GM12801 (cell line): ENCODE measurements at regions not wholly inside any gene's neighbourhood (a gene's known extent, or its start where the extent isn't known, plus 50 kb on each side); places are given as distances from the start of the nearest gene placed in this dataset.

Experiments
- TF ChIP-seq, protein P1 (sequence below): IDR thresholded peaks from one replicate; pipeline ENCODE4 v1.5.1; 2011; ENCODE audit warnings: control low read depth; ENCODE audit not compliant: insufficient read length; ENCODE audit errors: extremely low read depth

DNA sequence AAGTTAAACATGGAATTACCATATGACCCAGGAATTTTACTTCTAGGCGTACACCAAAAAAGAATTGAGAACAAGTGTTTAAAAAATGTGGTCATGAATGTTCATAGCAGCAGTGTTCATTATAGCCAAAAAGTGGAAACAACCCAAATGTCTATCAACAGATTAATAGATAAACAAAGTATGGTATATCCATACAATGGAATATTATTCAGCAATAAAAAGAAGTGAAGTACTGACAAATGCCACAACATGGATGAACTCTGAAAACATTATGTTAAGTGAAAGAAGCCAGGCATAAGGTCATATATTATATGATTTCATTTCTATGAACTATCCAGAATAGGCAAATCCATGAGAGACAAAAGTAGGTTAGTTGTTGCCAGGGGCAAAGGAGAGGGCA lies 141.7 kb upstream of the NAV2 start:
- TF ChIP-seq, protein P1, sequence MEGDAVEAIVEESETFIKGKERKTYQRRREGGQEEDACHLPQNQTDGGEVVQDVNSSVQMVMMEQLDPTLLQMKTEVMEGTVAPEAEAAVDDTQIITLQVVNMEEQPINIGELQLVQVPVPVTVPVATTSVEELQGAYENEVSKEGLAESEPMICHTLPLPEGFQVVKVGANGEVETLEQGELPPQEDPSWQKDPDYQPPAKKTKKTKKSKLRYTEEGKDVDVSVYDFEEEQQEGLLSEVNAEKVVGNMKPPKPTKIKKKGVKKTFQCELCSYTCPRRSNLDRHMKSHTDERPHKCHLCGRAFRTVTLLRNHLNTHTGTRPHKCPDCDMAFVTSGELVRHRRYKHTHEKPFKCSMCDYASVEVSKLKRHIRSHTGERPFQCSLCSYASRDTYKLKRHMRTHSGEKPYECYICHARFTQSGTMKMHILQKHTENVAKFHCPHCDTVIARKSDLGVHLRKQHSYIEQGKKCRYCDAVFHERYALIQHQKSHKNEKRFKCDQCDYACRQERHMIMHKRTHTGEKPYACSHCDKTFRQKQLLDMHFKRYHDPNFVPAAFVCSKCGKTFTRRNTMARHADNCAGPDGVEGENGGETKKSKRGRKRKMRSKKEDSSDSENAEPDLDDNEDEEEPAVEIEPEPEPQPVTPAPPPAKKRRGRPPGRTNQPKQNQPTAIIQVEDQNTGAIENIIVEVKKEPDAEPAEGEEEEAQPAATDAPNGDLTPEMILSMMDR: no peak

DNA sequence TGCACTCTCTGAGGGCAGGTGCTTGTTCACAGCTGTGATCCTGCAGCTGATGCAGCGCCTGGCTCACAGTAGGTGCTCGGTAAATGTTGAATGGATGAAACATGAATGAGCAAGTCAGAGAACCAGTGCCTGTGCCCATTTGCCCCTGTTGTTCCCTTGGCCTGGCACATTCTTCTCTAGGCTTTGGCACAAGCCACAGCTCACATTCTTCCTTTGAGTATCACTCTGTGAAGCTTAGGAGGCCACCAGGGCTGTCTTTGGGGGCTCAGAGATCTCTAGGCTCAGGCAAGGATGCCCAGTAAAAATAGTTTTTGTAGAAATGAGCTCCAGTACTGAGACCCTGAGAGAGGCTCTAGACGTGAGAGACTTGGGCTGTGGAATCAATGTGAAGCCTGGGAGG lies 144.6 kb upstream of the NAV2 start:
- TF ChIP-seq, protein P1: no peak

DNA sequence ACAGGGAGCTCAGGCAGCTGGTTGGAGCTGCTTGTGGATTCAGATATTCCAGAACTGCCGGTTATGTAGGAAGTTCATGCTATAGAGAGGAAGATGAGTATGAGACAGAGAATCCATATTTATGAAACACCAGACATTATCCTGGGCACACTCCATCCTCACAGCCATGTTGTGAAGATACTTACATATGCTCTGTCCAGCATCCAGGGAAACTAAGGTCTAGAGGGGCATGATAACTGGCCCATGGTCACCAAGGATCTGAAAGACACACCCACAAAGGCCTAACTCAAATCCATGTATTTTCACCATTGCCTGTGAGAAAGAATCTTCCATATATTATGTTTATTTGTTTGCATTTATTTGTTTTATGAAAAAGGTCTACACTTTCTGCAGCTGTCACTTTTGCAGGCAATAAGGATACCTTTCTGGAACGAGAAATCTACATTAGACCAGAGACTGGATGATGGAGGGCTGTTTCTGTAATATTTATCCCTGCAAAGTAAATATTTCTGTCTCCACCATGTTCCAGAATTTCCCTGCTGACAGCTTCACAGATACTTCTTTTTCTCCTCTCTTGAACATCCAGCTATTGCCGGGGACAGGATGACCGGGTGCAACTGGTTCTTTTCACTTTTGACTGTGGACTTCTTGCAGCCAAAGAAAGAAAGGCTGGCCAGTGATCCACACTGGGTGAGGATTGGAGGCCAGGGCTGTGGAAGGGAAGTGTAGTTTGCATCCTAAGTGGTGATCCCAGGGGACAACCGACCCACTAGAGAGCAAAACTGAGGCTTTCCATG lies 145.9 kb upstream of the NAV2 start:
- TF ChIP-seq, protein P1: no peak

DNA sequence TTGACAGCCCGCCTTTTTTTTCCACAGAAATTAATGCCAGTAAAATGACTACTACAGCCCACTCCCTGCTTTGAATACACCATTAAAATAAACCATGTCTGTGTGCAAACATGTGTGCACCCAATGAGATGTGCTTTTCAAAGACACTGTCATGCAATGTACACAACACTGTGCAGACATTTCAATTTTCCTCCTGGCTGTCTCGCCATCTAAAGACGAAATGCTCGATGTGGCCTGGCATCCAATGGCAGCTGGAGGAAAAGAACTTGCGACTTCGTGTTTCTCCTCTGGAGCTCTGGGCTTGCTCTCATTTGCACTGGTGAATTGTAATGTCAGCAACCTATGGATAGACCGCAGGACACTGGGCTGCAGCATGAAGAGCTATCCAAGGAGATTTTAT lies 147.0 kb upstream of the NAV2 start:
- TF ChIP-seq, protein P1: no peak

DNA sequence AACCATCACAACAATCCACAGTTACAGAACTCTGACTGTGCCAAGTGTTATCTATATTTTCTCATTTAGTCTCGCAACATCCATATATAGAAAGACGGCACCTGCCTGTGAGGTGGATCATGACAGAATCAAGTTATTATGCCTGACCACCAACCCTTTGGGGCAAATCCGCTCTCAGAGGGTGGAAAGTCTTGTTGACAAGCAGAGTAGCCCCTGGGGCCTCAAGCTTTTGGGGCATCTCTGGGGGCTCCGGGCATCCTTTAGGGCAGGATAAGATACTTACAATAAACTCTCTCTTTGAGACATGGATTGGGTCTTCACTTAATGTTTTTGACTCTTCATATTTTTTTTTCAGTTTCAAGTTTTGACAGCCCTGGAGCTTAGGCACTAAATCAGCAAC lies 150.5 kb upstream of the NAV2 start:
- TF ChIP-seq, protein P1: no peak

DNA sequence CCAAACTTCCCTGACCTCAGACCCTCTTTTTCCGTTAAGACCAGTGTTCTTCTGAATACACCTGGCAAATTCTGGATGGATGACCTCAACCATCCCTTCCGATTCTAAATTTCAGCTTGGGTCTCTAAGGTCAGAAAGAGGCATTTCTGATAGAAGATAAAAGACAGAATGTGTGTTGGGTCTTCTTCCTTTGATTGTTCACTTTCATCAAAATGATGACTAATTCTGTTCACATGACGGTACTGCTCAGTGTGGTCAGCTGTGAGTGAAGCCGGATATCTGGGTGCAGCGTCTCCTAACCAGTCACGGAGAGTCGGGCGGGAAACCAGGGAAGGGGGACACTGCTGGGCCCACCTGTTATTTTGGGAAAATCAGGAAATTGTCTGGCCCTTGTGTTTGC lies 151.6 kb upstream of the NAV2 start:
- TF ChIP-seq, protein P1: no peak

DNA sequence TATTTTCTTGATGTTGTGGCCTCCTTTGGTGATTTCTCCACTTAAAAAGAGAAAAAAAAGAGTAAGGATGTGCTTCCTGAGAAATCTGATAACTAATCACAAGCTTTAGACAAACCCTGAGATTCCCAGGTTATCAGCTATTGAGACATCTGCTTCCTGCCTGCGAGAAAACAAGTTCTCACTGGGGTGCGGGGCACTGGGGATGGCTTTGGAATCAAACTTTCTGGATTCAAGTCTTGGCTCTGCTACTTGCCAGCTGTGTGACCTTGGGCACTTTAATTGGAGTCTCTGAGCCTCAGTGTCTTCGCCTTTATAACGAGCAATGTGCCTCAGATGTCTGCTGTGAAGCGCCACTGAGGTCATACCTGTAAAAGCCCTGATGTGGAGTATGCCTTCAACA lies 152.5 kb upstream of the NAV2 start:
- TF ChIP-seq, protein P1: no peak
